NCI-H2171 treated with DMSO at 0.1 percent for 48 hours (cell line): ENCODE measurements at regions not wholly inside any gene's neighbourhood (a gene's known extent, or its start where the extent isn't known, plus 50 kb on each side); places are given as distances from the start of the nearest gene placed in this dataset.

Source experiments
- DNase-seq: peaks from one replicate; lab custom pipeline; 2025; lab: John Stamatoyannopoulos, UW

DNA sequence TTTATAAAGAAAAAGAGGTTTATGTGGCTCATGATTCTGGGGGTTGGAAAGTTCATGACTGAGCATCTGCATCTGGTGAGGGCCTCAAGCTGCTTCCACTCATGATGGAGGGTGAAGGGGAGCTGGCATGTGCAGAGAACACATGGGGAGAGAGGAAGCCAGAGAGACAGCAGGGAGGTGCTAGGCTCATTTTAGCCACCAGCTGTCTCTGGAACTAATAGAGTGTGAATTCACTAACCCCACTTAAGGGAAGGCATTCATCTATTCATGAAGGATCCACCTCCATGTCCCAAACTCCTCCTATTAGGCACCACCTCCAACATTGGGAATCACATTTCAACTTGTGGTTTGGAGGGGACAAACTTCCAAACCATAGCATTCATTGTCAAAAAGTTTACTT lies 137.3 kb upstream of the PMEPA1 start:
- peak; percentile 18 for DNase-seq

DNA sequence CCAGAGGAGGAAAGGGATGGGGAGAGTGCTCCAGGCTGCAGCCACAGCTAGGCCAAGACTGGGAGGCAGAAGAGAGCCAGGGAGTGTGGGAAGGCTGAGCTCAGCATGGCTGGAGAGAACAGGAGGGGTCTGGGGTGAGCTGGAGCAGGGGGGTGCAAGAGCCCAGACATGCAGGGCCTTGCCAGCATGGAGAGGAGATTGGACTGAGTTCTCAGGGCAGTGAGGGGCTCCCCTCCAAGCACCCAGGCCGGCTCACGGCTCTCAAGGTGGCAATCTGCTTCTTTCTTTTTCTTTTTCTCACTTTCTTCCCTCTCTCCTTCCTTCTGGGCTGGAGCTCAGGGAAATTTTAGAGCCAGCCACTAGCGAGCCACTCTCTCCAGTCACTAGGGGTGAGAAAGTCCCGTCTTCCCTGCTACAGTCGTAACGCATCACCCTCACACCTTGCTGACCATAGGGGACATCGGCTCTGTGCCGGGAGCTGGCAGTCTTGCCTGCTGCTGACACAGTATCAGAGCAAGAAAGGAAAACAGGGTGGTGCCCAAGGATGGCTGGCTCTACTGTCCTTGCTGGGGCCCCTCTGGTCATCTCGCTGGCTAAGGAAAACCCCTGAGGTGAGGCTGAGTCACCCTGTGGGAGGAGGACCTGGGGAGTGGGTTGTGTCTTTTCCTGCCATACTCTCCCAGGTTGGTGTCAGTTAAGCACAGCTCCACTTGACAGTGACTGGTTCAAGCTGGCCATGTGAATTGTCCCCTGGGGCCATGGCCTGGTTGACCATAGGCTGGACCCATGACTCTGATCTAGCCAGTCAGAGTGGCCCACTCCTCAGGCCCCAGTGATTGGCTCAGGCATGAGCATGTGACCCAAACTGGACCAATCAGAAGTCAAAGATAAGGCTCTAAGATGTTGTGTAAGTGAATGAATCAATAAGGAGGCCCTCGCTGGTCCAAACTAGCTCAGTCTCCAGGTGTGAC lies 135.1 kb upstream of the PMEPA1 start:
- no peak for DNase-seq

DNA sequence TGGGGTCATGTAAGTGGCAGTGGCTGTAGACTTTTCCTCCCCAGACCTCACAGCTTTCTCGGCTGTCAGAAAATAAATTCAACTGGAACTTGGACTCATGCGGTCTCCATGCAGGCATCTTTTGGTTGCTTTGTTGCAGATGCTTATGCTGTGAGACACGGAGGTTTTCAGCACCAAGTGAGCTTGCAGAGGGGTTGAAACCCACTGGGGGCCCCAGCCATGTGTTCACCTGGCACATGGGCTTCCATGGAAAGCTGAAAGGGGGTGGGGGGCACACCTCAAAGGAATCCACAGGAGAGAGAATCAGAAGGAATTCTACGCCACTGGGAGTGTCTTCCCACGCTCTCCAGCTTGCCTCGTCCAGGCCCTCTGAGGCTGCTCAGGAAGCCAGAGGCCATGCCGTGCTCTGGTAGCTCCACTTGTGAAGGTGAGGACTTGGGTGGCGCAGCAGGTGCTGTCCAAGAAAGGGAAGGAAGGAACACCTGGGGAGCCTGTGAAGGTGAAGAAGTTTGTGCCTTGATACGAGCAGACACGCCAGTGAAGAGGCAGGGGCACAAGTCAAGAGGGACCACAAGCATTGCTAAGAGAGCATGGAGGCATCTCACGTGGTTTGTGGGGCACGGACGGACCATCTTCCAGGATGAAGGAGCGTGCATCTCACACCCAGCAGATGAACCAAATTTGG lies 134.3 kb upstream of the PMEPA1 start:
- no peak for DNase-seq

DNA sequence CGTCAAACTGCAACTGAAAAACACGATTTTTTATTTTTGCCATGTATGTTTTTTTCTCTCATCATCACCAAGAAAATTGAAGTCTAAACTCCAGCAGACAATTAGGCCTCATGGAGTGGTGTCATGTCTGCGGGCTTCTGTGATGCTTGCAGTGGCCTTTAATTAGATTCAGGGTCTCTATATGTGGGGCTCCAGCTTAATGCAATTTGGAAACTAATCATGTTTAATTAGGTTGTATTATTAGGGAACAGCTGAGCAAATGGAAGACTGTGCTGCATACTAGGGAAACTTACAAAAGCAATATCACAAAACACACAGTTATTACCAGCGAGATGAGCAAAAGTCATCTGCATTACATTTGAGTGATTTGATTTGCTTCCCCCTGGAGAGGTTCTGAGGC lies 132.9 kb upstream of the PMEPA1 start:
- DNase-seq: no peak

DNA sequence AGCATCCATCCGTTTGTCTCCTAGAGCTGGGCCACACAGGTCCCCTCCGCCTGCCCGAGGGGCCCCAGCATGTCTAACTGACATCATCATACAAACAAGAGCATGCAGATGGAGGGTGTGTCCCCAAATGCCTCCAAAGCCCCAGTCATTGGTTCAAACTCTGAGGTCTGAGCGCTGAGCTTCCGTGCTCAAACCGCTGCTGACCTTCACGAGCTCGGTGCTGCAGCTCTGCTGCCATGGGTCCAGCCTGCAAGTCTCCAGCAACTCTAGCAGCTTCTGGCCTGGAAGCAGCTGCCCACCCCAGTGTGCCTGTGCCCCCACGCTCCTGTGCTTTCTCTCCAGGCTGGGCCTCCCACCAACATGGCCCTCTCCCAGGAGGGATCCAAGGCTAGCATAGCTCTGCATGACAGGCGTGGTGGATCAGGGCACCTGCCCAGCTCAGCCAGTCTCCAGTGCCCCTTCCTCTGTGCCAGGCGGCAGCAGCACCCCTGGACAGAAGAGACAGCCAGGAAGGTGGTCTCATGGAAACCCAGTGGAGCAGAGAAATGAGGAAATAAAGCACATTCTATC lies 131.6 kb upstream of the PMEPA1 start:
- DNase-seq: no peak

DNA sequence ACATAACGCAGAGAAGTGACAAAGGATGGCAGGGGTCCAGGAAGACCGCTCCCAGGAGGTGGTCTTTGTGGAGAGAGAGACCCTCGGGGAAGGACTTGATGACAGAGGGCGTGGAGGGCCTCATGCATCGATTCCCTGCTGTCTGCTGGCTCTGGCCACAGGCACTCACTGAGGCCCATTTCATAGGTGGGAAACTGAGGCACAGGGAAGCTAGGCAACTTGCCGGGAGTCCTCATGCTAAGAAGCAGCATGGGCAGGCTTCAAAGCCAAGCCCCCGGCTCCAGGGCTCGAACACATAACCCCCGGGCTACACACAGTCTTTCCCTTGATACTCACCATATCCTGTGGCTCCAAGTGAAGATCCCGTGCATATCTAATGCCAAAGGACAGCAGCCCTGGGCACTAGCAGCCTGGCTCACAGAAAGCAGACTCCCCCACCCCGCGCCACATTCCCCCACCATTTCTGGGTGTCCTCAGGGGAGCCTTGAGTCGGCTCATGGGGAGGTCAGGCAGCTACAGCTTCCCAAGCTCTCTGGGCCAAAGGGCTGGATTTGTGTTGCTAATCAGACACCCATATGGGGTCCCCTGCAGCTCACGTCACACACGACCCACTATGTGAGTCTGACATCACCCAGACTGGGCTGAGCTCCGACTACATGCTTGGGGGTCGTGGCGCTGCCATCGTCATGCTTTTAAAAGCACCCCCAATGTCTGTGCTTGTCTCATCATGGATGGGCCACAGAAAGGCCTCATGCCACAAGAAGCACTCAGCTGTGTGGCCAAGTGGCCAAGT lies 130.9 kb upstream of the PMEPA1 start:
- DNase-seq: no peak

DNA sequence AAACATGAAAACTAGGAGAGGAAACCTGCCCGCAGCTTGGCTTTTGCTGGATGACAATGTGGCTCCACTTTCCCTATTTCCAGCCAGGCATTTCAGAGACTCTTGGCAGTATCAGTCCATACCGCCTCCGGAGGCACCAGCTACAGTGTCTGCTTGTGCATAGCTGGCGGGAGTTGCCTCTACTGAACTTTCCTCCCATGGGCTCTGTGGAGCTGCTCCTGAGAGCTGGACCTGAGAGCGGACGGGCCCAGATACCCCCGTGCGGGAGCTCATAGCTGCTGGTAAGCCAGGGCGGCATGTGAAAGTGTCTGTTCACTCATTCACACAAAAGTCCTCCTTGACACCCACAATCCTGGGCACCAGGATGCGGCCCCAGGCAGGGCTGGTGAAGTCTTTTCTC lies 130.3 kb upstream of the PMEPA1 start:
- DNase-seq: no peak

DNA sequence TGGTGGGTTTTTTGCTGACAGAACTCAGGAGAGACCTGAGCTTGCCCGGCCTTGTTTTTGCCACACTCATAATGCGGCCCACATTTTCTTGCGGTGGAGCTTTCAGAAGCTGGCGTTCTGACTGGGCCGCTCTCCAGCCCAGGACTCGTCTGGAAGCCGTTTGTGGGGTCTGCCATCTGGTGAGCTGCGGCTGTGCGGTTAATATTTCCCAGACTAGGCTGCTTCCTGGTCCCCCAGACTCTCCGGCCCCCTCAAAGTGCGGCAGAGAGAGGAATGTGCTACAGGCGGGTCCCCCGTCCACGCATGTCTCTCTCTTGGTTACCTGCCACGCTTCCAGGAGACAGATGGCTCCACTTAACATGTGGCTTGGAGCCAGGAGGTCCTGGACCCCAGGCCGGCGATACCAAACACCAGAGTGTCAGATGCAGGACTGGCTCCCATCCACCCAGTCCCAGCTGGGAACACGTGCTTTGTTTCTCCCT lies 128.9 kb upstream of the PMEPA1 start:
- peak; percentile 94 for DNase-seq

DNA sequence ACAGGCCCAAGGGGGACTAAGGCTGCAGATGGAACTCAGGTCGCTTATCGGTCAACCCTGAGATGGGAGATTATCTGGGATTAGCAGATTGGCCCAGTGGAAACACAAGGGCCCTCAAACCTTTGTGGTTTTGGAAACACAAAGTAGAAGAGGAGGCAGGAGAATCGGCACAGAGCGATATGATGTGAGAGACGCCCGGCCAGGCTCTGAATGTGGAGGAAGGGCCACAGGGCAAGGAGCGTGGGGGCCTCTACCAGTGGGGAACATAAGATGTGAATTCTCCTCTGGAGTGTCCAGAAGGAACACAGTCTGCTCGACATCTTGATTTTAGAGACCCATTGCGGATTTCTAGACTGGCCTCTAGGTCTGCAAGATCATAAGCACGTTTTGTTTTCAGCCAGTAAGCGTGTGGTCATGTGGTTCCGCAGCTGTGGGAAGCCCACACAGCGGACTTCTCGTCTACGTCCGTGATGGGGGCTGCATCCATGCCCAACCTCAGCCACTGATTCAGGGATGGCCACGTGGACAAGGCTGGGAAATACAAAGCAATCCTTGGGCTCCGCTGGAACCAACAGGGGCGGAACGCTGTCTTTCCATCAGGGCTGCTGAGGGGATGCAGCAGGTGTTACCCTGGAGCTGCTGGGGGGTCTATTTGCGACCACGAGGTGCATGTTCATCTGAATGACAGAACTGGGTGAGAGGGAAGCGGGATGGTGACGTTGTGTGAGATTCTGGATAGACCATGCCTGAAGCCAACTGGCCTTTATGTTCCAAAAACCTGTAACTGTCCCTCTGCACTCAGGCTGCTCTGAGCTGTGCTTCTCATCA lies 127.6 kb upstream of the PMEPA1 start:
- no peak for DNase-seq

DNA sequence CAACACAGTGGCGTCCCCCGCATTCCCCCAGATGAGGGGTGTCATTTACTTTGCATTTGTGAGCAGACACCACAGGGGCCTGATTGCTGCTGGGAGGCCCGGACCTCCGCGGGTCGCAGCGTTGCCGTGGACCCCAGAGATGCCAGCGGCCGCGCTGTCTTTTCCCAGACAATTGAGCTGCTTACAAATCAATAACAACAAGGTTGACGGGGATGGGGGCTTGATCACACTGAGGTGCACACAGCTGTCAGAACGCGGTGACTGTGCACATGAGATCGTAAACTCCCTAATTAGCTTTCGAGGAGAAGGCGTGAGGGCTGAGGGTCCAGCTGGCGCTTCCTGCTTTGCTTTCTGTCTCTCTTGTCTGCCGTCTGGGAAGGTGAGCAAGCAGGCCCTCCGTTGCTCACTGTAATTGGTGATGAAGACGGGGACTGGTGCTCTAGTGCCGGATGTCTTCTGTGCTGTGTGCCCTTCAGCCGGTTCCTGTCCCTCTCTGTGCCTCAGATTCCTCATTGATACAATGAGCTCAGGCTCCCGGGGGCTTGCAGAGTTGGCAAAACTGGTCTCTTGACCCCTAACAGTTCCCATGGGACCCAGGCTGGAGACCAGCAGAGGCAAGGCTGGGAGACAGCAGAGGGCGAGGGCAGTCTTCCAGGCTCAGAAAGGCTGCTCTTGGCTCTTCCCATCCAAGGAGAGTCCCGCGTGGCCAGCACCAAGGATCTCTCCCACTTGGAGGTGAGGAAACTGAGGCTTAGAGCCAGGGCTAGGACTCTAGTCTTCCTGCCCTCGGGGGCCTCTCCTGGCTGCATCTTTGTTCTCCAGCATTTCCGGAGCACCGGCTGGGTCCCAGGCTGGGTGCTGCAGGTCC lies 126.0 kb upstream of the PMEPA1 start:
- DNase-seq: peak; percentile 97

DNA sequence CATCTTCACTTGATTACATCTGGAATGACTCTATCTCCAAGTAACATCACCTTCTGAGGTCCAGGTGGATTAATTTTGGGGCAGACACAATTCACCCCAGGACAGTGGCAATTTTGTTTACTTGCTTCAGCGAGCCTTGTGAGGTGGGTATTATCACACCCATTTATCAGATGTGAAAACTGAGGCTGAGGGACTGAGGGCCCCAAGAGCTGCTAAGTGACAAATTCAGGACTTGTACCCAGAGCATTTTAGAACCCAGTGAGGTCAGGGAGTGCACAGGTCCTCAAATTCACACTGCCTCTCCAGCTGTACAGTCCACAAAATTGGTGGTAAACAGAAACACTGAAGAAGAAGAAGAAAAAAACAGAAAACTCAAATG lies 125.2 kb upstream of the PMEPA1 start:
- peak; percentile 34 for DNase-seq

DNA sequence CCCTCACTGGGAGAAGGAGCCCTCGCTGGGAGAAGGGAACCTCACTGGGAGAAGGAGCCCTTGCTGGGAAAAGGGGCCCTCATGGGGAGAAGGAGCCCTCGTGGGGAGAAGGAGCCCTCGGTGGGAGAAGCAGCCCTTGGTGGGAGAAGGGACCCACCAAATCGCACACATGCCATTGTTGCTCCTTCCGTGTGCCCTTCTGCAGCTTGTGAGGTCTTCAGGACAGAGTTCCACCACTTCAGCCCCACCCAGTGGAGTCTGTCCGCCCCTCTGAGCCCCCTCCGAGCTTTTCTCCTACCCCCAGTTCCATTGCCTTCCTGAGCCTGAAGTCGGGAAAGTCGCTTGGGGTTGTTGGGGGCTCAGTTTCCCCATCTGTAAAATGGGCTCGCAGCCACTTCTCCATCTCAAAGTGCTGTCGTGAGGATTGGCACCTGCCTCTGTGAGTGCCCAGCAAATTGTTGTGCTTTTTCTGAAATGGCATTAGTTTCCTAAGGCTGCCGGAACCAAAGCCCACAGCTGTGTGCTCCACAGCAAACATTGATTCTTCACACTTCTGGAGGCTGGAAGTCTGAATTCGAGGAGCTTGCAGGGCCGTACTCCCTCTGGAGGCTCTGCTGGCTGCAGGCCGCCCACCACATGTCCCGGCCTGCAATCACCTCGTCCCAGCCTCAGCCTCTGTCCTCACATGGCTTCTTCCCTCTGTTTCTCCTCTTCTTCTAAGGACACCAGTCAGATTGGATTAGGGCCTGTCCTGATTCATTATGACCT lies 124.7 kb upstream of the PMEPA1 start:
- no peak for DNase-seq

DNA sequence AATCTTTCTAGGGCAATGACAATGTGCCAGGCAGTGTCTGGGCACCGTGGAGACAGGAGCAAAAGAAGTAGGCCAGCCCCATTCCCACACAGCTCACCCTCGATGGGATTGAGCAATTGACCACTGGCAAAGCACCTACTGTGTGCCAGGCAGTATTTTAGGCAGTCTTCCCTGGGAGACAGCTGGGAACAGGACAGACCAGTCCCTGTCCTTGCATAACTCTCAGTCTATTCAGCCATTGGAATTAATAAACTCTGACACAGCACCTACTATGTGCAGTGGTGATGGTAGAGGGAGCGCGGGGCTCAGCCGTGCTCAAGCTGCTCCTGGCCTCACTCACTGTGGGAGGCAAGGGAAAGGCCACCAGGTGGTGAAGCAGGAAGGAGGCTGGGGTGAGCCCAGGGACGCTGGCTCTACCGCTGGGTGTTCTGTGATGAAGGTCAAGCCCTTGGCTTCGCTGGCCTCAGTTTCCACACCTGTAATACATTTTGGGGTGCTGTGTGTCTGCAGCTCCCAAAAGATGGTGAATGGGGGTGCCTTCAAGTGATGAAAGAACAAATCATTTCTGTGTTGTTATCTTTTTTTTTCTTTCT lies 122.3 kb upstream of the PMEPA1 start:
- no peak for DNase-seq

DNA sequence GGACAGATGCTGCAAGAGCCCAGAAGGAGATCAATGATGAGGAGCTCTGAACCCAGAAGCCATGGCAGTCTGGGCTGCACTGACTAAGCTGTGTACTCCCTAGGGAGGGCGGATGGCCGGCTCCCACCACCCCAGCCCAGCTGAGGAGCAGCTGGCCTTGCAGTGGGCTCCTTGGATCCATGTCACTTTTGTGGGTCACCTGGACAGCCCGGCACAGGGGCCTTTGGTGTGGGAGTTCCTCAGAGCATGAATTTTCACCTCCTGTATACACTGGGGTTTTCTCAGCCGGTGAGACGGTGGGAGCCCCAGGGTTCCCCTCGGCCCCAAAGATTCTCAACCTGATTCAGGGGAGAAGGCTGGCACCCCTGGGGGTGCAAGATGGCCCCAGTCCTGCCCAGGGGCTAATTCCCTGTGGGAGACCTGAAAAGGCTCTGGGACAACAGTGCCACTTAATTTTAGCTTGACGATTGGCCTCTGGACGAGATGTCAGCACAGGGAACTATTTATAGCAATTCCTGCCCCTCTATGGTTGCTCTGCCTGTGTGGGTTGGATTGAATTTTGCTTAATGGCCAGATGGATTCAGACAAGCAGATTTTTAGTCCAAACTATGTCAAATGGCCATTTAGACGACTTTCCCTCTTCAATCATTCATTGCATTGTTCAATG lies 121.6 kb upstream of the PMEPA1 start:
- no peak for DNase-seq

DNA sequence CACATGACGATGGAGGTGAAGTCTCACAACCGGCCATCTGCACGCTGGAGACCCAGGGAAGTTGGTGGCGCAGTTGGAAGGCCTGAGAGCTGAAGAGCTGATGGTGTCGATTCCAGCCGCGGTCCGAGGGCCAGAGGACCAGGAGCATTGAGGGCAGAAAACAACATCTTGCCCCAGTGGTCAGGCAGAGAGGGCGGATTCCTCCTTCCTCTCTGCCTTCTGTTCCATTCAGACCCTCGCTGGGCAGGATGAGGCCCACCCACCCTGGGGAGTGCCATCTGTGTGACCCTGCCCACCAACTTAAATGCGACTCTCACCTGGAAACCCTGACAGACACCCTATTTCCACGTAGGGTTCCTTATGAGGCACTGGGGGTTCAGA lies 120.7 kb upstream of the PMEPA1 start:
- no peak for DNase-seq

DNA sequence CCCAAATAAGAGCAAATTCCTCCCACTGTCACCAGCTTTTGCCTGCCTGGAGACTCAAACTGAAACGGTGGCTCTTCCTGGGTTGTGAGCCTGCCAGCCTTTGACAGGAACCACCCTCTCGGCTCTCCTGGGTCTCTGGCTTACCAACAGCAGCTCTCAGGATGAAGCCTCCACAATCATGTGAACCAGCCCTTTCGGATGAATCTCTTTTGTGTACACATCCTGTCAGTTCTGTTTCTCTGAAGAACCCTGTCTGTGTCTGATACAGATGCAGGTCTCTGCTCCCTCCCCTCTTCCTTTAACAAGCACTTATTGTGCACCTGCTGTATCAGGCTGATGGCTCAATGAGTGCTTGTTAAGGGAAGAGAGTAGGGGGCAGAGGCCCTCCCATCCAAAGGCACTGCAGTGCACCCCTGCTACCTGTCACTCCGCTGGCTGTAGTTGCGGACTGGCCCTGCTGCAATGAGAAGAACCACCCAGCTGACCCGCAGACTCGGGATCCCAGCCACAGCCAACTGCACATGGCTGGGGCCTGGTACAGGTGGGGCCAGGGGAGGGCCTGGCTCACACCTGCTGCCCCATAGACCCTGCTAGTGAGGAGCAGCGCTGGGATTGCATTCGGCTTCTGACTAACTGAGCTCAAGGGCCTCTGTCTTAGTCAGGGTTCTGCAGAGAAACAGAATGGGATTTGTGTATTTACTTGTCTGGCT lies 120.1 kb upstream of the PMEPA1 start:
- no peak for DNase-seq

DNA sequence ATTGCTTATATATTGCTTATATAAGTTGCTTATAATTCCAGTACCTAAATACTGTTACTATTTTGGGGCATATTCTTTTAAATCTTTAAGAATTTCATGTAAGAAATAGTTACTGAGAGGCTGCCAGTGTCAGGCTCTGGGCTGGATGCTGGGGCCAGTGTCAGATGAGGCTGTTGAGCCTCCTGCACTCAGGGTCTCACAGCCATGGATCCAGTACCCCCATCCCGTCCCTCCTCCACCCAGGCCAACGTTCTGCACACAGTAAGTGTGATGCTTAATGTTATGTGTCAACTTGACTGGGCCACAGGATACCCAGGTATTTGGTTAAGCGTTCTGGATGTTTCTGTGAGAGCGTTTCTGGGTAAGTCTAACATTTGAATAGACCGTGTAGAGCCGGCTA lies 119.5 kb upstream of the PMEPA1 start:
- DNase-seq: no peak

DNA sequence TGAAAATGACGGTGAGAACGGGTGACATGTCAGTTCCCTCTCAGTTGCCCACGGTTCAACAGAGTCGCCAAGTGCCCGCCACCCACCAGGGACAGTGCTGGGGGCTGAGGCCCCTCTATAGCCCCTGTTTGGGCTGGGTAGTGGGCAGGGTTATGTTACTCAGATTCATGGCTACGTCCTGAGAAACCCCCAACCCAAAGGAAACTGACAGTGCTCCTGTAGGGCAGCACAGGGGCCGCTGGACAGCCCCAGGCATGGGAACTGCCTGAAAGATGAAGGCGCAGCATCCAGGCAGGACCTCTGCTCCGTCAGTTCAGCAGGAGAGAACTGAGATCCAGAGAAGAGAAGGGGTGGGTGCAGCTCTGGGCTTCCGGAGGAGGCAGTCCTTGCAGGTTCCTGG lies 118.9 kb upstream of the PMEPA1 start:
- no peak for DNase-seq
